ENCODE measurements at regions not wholly inside any gene's neighbourhood (a gene's known extent, or its start where the extent isn't known, plus 50 kb on each side); places are given as distances from the start of the nearest gene placed in this dataset.

DNA sequence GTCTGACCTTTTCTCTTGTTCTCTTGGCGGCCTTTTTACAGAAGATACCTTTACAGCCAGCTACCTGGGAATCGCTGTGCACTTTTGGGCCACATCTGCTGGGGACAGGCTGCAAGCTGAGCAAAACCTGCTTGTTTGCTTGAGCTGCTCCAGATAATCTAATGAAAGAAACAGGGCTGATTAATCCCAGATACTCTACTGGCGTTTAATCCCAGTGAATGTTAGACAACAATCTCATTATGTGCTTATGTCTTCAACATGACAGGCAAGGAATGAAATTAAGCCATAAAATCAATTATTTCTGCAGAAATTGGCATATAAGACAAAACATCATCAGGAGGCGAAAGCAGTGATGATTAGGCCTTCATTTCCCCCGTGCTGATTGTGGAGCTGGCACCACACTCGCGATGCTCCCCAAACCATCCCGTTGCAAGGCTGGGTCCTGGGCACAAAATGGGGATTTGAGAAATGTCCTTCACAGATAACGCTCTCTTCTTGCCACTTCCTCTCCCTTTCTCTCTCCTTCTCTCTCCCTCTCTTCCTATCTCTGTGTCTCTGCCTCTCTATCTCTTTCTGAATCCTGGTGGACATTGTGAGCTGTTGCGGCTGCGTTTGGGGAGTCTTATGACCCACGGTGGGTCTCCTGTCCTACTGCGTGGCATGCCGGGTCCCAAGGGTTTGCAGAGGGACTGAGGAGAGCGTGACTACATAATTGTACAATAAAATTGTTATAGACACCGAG is 1053.8 kb downstream of the TBC1D22A start:
- in situ Hi-C loops (cut with HindIII; ENCODE audit: low sequenced_read_pairs) = no loop called here

DNA sequence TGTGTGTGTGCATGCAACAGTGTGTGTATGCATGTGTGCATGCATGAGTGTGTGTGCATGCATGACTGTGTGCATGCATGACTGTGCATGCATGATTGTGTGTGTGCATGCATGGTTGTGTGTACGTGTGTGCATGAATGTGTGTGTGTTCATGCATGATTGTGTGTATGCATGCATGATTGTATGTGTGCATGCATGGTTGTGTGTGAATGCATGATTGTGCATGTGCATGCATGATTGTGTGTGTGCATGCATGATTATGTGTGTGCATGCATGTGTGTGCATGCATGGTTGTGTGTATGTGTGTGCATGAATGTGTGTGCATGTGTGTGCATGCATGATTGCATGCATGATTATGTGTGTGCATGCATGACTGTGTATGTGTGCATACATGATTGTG is 1052.0 kb downstream of the TBC1D22A start:
- in situ Hi-C loops (cut with HindIII; ENCODE audit: low sequenced_read_pairs) = no loop called here

DNA sequence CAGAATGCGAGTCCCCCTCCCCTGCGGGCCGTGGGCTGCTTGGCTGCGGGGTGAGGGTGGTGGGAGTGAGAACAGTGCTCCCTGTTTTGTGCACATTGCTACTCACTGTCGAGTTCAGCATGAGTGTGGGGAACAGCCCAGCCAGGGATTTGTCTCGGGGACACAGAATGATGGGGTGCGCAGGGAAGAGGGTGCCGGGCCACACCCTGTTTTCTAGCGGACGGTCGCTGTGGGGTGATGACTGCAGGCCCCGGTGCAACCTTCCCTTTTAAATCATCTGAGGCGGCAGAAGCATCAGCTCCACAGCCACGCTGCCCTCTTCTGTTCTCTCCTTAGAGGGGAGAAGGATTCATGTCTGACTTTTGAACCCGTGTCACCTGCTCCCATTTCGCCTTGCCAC is 1051.2 kb downstream of the TBC1D22A start:
- in situ Hi-C loops (cut with HindIII; ENCODE audit: low sequenced_read_pairs) = no loop called here

DNA sequence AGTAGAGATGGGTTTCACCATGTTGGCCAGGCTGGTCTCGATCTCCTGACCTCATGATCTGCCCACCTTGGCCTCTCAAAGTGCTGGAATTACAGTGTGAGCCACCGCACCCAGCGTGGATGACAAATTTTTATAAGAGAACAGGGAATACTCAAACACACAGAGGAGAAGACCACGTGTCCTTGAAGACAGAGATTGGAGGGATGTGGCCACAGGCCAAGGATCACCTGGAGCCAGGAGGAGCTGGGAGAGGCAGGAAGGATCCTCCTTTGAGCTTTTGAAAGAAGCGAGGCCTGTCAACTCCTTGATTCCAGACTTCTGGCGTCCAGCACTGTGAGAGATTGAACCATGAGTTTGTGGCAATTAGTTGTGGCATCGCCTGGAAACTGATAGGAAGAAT is 1049.5 kb downstream of the TBC1D22A start:
- in situ Hi-C loops (cut with HindIII; ENCODE audit: low sequenced_read_pairs) = no loop called here

DNA sequence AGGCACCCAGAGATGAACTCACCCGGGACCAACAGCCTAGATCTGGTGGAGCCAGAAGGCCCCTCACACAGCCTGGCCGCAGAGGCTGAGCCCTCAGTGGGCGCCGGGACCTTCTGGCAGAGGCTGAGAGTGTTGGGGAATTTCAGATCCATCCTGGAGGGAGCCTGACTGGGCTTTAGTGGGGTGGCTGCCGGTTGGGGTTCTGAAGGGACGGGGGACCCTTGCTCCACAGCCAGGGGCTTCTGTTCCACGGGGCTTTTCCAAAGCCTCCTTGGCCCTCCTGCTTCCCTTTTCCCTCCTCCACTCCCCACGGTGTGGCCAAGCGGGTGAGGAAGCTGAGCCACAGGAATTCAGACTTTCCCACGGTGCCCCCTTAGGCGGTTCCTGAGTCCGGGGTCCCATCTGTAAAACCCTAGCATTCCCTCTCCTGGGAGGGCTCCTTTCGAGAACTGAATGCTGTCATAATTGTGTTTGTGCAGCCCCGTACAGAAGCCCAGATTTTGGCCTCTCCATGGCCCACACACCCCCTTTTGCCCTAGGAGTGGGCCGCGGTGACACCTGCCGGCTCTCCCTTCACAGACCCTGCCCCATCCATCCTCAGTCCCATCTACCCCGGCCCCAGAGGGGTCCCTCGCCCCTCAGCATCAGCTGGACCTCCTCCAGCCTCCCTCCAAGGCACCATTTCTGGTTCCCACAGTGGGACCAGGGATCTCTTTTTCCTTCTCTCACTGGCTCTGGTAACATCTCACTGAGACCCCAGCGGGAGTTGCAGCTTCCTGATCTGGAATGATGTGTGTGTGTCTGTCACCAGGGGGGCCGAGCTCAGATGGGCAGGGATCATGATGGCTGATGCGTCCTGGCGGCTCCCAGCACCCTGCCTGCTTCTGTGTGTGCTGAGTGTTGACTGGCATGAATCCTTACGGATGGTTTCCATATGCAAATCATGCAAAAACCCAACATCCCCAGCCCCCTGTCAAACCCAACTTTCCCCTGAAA is 1048.4 kb downstream of the TBC1D22A start:
- in situ Hi-C loops (cut with HindIII; ENCODE audit: low sequenced_read_pairs) = no loop called here

DNA sequence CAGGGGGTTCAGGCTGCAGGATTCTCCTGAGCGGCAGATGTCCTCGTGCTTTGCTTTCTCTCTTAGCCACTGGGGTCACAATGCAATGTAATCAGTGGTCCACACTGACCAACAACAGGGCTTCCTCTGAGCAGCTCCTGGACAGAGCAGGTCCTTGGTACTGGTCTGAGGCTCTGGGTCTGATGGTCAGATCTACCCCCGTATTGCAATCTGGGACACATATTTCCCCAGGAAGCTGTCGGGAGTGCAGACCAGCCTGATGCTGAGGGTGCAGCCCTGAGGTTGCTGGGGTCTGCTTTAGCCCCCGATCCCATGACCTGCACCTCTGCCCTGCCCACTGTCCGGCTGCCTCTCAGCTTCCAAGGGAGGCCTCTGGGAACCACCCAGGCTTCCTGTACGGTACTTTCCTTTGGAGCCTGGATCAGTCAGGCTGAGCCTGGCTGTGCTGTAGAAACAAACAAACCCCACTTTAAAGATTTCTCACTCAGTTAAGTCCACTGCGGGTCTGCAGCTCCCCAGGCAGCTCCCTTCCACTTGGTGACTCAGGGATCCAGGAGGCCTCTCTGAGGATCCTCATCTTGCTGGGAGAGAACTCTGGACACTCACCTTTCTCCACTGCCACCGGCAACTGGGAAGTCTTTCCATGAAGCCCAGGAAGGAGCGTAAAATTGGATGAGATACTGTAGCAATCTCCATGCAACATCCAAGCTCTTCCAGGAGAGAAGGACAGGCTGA is 1046.6 kb downstream of the TBC1D22A start:
- in situ Hi-C loops (cut with HindIII; ENCODE audit: low sequenced_read_pairs) = no loop called here

DNA sequence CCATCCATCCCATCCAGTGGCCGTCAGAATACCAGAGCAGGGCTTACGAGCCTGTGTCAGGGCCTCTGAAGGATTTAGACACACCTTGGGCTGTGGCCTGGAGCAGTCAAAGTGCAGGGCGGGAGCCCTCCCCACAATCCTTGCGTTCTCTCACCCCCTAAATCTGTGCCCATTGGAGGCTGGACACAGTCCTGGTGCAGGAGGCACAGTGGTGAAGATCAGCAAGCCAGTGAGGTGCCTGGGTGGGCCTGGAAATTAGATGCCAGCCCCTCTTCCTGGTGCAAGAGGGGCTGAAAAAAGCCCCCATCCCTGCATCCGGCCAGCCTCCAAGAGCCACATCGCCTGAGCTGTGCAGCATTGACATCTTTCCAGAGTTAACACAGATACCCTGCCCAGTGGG is 1045.8 kb downstream of the TBC1D22A start:
- in situ Hi-C loops (cut with HindIII; ENCODE audit: low sequenced_read_pairs) = no loop called here

DNA sequence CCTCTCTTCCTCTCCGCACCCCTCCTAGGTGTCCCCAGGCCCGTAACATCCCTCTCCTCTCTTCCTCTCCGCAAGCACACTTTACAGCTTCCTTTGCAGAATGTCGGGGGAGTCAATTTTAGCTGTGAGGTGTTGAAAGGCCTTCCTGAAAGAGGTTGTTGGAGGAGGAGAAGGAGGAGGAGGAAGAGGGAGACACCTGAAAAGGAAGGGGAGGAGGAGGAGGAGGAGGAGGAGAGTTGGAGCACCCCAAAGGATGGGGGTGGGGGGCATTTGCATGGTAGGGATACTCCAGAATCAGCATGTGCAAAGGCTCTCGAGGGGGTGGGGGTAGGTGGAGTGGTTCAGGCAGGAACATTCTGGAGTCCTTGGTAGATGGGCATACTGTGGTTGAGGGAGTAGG is 1045.1 kb downstream of the TBC1D22A start:
- in situ Hi-C loops (cut with HindIII; ENCODE audit: low sequenced_read_pairs) = no loop called here

DNA sequence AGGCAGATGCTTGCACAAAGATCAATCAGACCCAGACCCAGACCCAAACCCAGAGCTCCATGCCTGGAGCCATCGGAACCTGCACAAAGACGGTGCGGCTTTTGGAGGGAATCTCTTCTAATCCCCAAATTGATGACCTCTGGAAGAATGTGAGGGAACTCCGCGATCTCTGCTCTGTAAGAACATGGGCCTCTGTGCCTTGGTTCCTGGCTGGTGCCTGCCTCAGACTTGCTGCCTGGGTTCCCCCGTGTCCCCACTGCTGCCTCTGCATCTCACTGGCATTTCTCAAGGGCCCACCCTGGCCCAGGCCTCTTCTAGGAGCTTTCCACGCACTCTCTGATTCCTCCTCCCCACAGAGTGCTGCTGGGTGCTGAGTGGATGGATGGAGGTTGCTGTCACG is 1044.4 kb downstream of the TBC1D22A start:
- in situ Hi-C loops (cut with HindIII; ENCODE audit: low sequenced_read_pairs) = no loop called here

DNA sequence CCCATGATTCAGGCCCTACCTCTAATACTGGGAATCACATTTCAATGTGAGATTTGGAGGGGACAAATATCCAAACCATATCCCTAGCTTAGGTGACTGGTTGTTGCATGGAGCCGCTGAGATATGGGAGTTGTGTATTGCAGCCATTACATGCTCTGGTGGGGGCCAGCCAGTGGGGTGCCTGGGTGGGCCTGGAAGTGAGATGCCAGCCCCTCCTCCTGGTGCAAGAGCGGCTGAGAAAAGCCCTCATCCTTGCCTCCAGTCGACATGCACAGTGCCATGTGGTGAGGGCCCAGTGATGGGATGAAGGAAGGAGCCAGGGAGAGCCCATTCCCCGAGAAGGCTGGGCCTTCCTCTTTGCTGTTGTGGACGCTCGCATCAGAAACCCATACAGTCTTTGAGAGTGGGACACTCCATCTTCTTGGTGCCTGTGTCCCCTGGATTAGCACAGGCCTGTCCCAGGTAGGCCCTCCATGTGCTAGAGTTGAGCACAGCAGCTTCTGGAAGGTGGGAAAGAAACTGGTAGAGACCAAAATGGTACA is 1043.0 kb downstream of the TBC1D22A start:
- in situ Hi-C loops (cut with HindIII; ENCODE audit: low sequenced_read_pairs) = no loop called here

DNA sequence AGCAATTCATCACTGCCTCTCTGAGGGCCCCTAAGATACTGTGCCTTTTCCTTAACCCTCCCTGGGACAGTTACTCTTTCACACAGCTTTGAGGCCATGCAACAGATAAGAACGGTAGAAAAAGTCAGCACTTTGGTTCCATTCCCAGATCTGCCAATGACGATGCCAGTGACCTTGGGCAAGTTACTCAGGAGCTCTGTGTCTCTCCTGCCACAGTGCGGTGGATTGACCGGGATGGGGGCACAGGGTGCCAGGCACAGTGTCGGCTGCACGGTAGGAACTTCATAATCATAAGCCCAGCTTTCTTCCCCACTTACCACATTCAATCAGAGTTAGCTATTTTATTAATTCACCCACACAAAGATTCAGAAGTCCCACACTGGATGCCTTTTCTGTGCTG is 1041.8 kb downstream of the TBC1D22A start:
- in situ Hi-C loops (cut with HindIII; ENCODE audit: low sequenced_read_pairs) = no loop called here

DNA sequence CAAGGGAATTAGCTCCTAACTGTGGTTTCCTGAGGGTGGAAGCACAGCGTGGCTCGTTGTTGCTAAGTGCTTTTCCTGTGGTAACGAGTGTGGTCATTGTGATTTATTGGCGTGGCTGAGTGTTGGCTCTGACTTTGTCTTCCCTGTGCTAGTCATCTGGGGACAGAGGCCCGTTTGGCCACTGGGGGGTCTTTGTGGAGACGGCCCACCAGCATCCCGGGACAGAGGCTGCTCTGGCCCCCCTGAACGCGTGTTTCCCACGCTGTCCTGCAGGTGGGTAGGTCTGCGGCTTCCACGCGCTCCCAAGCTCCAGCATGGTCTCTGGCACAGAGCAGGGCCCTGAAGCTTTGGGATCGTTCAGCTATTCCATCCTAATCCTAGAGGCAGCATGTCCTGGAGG is 1040.0 kb downstream of the TBC1D22A start:
- in situ Hi-C loops (cut with HindIII; ENCODE audit: low sequenced_read_pairs) = no loop called here

DNA sequence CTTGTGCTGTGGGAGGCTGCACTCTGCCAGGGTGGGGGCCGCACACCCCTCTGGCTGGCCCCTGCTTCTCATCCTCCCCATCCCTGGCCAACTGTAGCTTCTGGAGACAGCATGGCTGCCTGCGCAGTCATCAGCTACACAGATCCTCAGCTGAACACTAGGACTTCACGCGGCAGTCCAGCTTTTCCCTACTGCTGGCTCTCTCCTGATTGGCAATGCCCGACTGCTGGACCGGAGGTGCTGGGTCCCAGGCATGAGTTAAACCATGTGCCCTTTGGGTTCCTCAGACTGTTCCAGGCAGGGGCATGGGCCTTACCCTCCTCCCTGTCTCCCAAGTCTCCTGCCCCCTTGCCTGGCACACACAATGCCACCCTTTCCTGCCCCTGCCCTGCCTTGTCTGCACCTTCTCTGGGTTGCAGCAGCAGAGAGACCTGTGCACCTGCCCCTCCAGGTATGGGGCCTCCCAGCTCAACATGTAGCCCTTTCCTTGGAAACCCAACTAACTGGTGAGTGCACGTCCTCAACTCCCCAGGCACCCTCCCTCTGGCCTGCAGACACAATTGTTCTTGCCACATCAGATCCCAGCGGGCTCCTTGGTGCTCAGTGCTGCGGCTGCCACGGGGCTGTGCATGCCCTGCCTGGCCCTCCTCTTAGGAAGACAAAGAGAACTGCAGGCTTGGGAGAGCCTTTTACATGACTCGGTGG is 1039.2 kb downstream of the TBC1D22A start:
- in situ Hi-C loops (cut with HindIII; ENCODE audit: low sequenced_read_pairs) = no loop called here

DNA sequence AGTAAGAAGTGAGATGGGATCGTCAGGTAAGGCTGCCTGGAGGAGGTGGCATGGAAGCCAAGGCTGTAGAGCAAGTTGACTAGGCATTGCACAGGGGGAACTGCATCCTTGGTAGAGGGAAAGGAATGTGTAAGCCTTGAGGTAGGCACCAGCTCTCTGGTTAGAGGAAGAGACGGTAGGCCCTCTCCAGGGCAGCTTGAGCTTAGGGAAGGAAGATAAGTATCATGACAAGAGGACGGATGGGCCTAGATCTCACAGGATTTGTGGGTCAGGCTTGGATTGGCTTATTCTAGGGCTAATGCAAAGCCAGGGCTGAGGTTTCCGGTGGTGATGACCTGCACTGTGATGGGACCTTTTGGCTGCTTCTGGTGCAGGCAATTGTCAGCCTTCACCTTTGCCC is 1035.8 kb downstream of the TBC1D22A start:
- in situ Hi-C loops (cut with HindIII; ENCODE audit: low sequenced_read_pairs) = no loop called here

DNA sequence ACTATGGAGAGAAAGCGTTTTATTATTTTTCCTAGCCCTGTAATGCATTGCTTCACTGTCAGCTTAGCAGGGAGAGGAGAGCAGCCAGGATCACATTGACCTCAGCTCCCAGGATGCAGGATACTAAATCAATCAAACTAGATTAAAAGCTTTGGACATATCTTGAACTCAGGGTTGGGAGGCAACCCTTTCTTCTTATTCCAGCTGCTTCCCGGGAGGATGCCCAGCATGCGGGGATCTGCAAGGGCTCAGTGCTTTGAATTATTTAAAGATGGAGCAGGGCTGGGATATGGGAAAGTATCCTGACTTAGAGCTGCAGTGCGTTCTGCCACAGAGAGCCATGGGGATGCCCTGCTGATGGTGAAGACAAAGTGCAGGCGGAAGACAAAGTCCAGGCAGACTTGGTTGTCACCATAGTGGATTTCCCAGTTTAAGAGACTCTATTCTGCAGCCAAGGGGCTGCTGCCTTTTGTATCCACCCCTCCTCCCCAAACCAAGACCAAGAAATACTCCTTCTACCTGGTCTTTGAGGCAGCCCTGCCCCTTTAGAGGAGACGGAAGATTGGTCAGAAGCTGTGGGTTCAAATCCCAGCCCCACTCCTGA is 1035.0 kb downstream of the TBC1D22A start:
- in situ Hi-C loops (cut with HindIII; ENCODE audit: low sequenced_read_pairs) = no loop called here

DNA sequence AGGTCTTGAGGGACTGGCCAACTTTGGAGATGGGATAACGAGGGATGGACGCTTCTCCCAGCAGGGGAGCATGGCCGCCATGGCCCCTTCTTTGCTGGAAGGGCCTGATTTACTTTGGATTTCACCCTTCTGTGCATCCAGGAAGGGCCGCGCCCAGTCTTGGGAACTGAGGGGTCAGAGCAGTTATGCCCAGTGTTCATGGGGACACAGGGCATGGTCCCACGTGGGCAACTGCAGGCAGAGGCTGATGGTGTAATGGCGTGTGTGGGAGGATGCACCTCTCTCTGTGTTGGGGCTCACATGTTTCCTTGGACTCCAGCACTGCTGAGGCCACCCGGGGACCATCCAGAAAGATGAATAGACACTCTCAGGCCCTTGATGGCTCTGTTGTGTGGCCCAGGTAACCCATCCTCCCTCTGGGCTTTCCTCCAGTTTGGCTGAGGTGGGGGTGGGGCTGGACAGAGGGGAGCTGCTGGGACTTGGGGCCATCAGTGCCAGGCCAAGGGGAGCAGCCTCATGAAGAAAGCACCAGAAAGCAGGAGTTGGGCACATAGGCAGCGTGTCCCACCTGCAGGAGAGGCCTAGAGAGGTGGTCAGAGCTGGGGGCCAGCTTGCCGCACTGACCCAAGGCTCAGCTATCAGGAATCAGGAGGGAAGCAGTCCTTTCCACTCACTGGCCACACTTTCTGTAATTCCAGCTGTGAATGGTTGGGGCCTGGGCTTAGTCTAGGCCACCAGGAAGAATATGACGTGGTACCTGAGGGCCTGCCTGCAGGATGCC is 1033.9 kb downstream of the TBC1D22A start:
- in situ Hi-C loops (cut with HindIII; ENCODE audit: low sequenced_read_pairs) = no loop called here

DNA sequence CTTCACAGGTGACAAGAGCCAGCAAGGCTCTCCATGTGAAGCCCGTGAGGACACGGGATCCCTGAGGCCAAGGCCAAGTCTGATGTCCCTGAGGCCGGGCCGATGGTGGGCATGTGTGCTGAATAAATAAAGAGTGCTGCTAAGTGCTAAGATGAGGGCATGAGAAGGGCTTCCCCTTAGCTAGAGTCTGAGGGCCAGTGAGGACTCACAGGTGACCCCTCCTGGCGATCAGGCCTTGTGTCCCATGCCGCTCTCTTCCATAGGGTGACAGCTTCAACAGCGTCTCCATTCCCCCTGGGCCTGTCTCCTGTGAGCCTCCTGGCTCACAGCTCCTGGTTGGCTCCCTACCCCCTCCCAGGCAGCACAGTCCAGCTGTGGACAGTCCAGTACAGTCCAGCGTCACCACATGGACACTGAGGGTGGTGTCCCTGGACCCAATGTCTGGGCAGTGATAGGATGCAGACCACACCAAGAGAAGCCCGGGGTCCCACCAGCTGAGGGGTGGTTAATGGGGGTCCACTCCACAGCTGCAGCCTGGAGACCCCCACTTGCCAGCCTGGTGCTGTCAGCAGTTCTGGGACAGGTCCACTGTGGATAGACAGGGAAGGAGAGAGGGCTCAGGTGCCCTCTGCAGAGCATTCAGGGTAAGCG is 1033.2 kb downstream of the TBC1D22A start:
- in situ Hi-C loops (cut with HindIII; ENCODE audit: low sequenced_read_pairs) = no loop called here

DNA sequence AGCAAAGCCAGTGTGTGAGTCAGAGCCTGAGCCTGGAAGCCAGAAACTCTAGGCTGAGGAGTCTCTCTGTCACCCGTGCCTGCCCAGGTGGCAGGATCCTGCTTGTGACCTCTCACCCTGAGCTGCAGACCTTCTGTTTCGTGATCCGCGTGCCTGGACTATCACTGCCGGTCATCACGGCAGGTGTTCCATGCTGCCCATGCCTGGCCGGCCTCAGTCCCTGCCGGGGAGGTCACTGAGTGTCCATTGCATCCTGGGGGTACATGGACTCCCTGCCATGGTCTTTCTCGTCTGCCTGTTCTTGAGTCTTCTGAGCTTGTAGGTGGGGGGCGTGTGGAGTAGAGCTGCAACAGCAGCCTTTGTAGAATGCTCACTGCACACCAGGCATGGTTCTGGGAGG is 1032.4 kb downstream of the TBC1D22A start:
- in situ Hi-C loops (cut with HindIII; ENCODE audit: low sequenced_read_pairs) = no loop called here

All from DLD1 (cell line).